Epithelial cell of esophagus (primary cell): ENCODE measurements at regions not wholly inside any gene's neighbourhood (a gene's known extent, or its start where the extent isn't known, plus 50 kb on each side); places are given as distances from the start of the nearest gene placed in this dataset.
"Not testable (repeated sequence)": the region's sequence is repeated elsewhere in the genome, so short reads cannot be mapped to it uniquely, and the experiment has no call there.

Experiments used
- DNase-seq: peaks from one replicate; pipeline ENCODE4 v3.0.0; 2010; ENCODE audit warnings: low read depth
- H3K4me3 ChIP-seq: 2 replicates; pipeline ENCODE4 v1.5.1; 2011; ENCODE audit warnings: mild to moderate bottlenecking, low read length, control low read depth
- CTCF ChIP-seq: IDR thresholded peaks from 2 replicates; pipeline ENCODE4 v1.5.1; 2011; ENCODE audit warnings: low read depth, mild to moderate bottlenecking, low read length, control low read depth, inconsistent platforms; ENCODE audit not compliant: insufficient read depth; ENCODE audit errors: missing control alignments

GRCh38 chr4:173459857-173460256 is 60.9 kb upstream of the SCRG1 start:
- TF ChIP-seq CTCF, result no peak

DNA sequence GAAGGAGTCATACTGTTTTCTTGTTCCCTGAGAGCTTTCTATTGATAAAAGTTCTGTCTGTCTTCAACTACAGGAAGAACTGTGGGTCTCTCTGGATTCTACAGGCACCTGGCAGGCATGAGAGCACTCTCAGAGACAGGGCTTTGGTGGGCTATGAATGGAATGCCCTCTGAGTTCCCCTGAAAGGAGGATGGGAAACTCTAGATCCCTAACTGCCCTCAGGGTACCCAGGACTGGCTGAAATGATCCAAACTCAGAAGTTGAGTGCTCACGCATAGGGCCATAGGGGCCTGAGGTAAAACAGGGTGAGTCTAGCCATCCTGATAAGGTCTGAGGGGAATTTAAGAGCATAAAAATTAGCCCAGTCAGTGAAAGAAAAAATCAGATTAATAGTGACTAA is 59.0 kb upstream of the SCRG1 start:
- no peak for TF ChIP-seq CTCF
- no peak for DNase-seq
- H3K4me3 ChIP-seq, result no peak overlapping the region

More at GRCh38 chr4:173459857-173460256, 60.9 kb upstream of the SCRG1 start:
- H3K4me3 ChIP-seq, result no peak overlapping the region
- no peak for DNase-seq

GRCh38 chr4:173451435-173451834 is 52.5 kb upstream of the SCRG1 start:
- DNase-seq, H3K4me3 ChIP-seq: not testable (repeated sequence)

DNA sequence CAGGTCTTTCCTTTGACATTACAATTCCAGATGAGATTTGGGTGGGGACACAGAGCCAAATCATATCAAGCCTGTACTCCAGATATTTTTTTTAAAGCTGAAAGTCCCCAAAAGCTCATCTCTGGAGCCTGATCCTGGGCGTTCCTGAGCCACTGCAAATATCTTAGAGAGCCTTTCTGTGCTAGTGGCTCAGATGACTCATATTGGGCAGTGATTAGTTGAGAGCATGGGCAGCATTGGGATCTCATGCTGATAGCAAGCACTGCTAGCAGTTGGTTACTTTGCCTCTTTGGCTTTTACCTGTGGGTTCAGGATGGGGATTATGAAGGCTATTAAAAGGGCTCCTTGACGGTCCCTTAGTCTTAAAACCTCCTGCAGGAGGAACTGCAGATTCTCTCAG is 51.4 kb upstream of the SCRG1 start:
- TF ChIP-seq CTCF, result no peak
- H3K4me3 ChIP-seq, result no peak overlapping the region
- DNase-seq, result peak; percentile 5

DNA sequence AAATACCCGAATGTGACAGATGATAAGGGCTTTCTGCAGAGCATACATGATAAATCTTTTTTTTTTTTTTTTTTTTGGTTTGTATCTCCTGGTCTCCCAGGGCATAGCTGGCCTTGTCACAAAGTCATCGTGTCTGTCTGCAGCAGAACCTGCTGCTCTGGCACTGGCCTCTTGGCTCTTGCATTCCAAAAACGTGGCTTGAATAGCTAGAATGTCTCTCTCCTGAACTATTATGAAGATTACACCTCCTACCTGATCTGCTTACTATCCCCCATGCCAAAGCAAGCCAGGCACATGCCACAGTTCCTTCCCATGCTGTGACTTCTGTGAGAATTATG is 50.4 kb upstream of the SCRG1 start:
- no peak for TF ChIP-seq CTCF
- H3K4me3 ChIP-seq, result no peak overlapping the region
- no peak for DNase-seq

GRCh38 chr4:173448608-173449379 is 49.9 kb upstream of the SCRG1 start:
- H3K4me3 ChIP-seq, result no peak overlapping the region
- DNase-seq, result no peak
- TF ChIP-seq CTCF, result no peak
